ENCODE measurements at regions not wholly inside any gene's neighbourhood (a gene's known extent, or its start where the extent isn't known, plus 50 kb on each side); places are given as distances from the start of the nearest gene placed in this dataset.
"Not testable (repeated sequence)": the region's sequence is repeated elsewhere in the genome, so short reads cannot be mapped to it uniquely, and the experiment has no call there.

GRCh38 chr4:54843106-54843505, 185.3 kb downstream of the KIT start:
- DNase-seq, result no peak

GRCh38 chr4:54842656-54843055, 184.9 kb downstream of the KIT start:
- no peak for DNase-seq

DNA sequence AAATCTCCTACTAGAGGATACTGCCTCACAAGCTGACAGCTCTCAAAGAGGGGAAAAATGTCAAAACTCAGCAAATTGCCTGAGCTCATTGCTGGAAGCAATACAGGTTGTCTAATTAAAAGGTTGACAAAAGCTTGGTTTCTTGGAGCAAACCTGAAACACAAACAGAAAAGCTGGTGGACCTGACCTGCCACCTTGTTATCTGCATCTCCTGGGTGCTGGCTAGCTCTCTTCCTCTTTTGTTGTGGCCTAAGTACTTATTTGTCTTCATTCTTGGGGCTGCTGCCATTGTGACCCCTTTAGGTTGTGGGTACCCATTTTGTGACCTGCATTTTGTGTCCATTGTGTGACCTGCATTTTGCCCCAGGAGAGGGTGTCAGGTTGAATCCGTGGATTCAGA, 184.5 kb downstream of the KIT start:
- DNase-seq, result no peak

GRCh38 chr4:54840992-54841768, 183.4 kb downstream of the KIT start:
- no peak for DNase-seq

DNA sequence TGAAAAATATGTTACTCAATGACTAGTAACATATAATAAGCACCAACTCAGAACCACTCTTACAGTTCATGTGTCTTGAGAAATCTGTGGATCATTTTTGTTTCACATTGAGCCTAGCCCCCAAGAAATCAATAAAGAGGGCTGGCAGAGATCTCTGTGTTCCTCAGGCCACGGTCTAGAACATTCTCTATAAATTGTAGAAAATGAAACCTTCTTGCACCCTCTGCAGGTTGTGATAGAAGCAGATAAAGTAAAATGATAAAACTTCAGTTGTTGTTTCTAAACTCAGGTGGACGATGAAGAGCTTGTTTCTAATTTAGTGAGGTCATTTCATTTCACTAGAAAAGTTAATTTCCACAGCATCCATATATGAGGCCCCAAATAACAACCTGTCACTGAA, 182.7 kb downstream of the KIT start:
- DNase-seq, result no peak

DNA sequence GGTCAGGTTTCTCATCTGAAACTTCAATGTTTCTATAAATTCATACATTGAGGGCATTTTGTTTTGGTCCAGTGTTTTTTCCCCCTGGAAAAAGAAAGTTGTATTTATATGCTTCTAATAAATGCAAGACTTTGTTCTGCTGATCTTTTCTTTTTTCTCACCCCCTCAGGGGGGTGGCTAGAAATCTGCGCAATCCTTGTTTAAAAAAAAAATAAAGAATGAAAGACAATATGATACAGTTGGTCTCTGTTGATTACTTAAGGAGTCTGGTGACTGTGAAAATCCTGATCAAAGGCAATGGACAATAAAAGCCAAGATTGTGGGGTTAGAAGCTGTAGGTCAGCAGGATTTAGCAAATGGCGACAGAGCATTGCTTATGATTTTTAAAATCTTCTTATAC, 180.5 kb downstream of the KIT start:
- DNase-seq, result no peak

DNA sequence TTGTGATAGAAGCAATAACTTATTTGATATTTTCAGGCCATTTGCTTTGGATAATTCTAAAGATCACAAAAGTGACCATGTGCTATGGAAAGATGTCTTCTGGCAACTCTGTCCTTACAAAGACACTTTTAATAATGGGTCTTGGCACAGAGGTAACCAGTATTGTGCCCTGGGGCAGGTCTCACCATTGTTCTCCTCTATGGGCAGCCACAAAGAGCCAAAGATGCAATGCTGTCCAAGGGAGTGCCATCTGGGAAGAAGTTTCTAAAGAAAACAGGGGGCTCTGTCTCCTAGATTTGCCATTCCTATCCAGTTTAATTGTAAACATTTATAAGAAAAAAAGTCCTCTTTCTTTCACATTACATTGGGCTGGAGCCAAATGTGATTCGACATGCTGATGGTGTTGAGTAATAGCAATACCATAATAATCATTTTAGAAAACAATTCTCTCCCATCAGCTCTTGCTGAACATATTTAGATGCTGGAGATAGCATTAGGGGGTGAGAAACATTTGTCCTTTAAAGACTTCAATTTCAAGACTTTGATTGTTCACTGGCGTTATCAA, 179.9 kb downstream of the KIT start:
- no peak for DNase-seq

DNA sequence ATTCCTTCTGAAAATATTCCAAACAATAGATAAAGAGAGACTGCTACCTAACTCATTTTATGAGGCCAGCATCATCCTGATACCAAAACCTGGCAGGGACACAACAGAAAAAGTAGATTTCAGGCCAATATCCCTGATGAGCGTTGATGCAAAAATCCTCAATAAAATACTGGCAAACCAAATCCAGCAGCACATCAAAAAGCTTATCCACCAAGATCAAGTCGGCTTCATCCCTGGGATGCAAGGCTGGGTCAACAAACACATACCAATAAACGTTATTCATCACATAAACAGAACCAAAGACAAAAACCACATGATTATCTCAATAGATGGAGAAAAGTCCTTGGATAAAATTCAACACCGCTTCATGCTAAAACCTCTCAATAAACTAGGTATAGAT, 170.6 kb downstream of the KIT start:
- not testable (repeated sequence) for DNase-seq

DNA sequence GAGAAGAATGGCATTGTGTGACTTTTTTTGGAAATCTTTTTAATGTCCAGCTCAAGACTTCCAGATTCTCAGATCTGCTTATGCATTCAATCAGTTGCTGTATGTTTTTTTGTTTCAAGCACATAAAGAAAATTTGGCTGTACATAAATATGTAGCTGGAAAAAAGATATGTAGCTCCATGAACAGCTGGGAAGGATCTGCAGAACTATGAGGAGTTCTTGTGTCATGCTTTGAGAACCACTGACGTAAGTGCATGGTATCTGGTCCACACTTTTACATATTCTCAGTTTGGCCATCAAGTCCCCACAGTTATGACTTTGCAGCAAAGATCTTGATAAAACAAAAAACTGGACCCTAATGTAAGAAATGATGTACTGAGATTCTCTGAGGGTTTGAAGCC, 165.9 kb downstream of the KIT start:
- no peak for DNase-seq

- no peak for DNase-seq
Measured at GRCh38 chr4:54819034-54819433, 161.3 kb downstream of the KIT start.

DNA sequence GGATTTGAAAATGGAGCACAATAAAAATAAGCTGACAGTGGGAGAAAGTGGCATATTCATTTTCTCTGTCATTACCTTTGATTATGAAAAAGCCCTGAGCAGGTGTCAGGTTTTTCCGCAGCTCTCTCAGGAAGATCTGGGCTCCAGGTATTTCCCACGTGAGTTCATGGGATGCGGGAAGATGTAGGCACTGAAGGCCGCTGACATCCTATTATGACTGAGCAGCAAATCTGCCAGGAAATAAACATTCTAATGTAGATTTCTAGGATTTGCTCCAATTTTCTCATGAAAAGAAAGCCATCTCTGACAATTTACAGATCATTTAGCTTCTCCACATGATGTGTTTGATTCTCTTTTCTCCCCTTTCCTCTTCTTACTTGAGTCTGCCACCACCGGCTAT, 160.7 kb downstream of the KIT start:
- no peak for DNase-seq

GRCh38 chr4:54813674-54814073, 155.9 kb downstream of the KIT start:
- no peak for DNase-seq

GRCh38 chr4:54806351-54806750, 148.6 kb downstream of the KIT start:
- no peak for DNase-seq

- DNase-seq, result no peak
Measured at GRCh38 chr4:54802336-54802735, 144.6 kb downstream of the KIT start.

DNA sequence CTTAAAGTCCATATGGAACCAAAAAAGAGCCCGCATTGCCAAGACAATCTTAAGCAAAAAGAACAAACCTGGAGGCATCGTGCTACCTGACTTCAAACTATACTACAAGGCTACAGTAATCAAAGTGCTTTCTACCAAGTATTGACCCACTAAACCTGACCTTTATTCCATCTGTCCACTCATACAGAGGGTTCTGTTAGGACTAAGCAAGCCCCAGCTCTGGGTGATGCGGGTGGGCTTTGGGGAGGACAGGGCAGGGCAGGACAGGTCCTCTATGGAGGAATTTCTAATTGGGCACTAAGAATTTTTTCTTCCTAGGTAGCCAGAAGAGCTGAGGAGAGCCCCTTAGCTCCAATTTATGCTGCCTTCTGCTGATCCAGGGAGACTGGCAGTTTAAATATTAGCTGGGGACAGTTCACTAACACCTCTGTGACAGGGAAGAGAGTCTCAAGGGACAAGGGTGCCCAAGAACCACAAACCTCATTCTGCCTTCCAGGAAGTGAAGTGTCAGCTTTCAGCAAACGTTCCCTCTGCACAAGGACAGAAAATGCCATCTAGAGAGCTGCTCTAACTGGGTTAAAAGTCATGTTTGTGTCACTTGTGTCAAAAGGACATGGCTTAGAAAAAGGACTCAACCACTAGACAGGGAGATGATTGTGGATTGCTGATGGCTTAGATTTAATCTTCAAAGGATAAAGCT, 143.2 kb downstream of the KIT start:
- no peak for DNase-seq

- DNase-seq, result no peak
Measured at GRCh38 chr4:54794579-54794978, 136.8 kb downstream of the KIT start.

- DNase-seq, result no peak
Measured at GRCh38 chr4:54793856-54794422, 136.2 kb downstream of the KIT start.
